Fibroblast of lung (primary cell): ENCODE measurements at regions not wholly inside any gene's neighbourhood (a gene's known extent, or its start where the extent isn't known, plus 50 kb on each side); places are given as distances from the start of the nearest gene placed in this dataset.

Source experiments
- CTCF ChIP-seq, 2 donors: IDR thresholded peaks in 1 of 2; conservative IDR thresholded peaks in 1 of 2; 1 replicate in 1 of 2; 2 replicates in 1 of 2; pipeline ENCODE4 v1.5.1; 2011 to 2012; ENCODE audit warnings: low read length in 2 of 2, control low read depth in 1 of 2, inconsistent platforms in 1 of 2, low read depth in 1 of 2, mild to moderate bottlenecking in 1 of 2
- EZH2 ChIP-seq: IDR thresholded peaks from 2 replicates; pipeline ENCODE4 v1.5.1; 2012; ENCODE audit warnings: low read length, control low read depth, mild to moderate bottlenecking; ENCODE audit errors: missing control alignments

DNA sequence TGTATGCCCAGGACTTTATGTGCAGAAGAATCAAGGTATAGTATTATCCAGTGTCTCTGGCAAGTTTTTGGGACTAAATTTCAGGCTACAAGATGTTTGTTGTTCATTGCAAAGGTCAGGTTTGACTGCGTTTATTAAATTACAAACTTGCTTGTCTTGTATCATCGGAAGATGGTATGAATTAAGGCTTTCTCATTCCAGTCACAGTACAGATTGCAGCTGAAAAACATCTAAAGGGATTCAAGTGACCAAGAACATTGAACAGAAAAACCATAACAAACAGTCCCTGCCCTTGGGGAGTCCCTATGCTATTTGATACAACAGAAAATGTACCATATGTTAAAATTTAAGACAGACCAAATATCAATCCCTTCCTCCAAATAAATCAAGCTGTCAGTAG is 244.7 kb upstream of the TNC start:
- TF ChIP-seq CTCF (conservative IDR thresholded peaks at IDR 0.05 in 1 of 2, IDR thresholded peaks at IDR 0.05 in 1 of 2; ENCODE audit: low read depth in 1 of 2, low read length in 2 of 2) (no peak), EZH2 (no peak)
